Neutrophil (primary cell): ENCODE measurements at regions not wholly inside any gene's neighbourhood (a gene's known extent, or its start where the extent isn't known, plus 50 kb on each side); places are given as distances from the start of the nearest gene placed in this dataset.

Experiments used
- H3K27ac ChIP-seq: fragments of 200-600 bp; sonication (generic); 2 replicates; pipeline ENCODE4 v1.5.1; 2016; ENCODE audit warnings: mild to moderate bottlenecking, moderate library complexity
- H3K27me3 ChIP-seq: fragments of 200-600 bp; sonication (generic); 2 replicates; pipeline ENCODE4 v1.6.0; 2016; ENCODE audit warnings: mild to moderate bottlenecking
- H3K36me3 ChIP-seq: fragments of 200-600 bp; sonication (generic); 2 replicates; pipeline ENCODE4 v1.5.1; 2017
- H3K4me1 ChIP-seq, 2 experiments: fragments of 200-600 bp in 1 of 2; sonication (generic) in 1 of 2; 1 replicate in 1 of 2; 2 replicates in 1 of 2; pipeline versions ENCODE4 v1.5.1 to v1.6.1; 2013 to 2016; ENCODE audit warnings: low read depth in 1 of 2, low read length in 1 of 2, mild to moderate bottlenecking in 1 of 2, moderate library complexity in 1 of 2; ENCODE audit not compliant: control insufficient read depth in 1 of 2, insufficient read depth in 1 of 2
- H3K4me3 ChIP-seq, 2 experiments: fragments of 200-600 bp in 1 of 2; sonication (generic) in 1 of 2; 1 replicate in 1 of 2; 2 replicates in 1 of 2; pipeline ENCODE4 v1.5.1; 2013 to 2016; ENCODE audit warnings: low read depth in 1 of 2, low read length in 1 of 2, mild to moderate bottlenecking in 1 of 2, moderate library complexity in 1 of 2
- H3K9me3 ChIP-seq: fragments of 200-600 bp; sonication (generic); 2 replicates; pipeline ENCODE4 v1.5.1; 2016
- CTCF ChIP-seq: fragments of 200-600 bp; sonication (generic); IDR thresholded peaks from 2 replicates; pipeline ENCODE4 v1.5.1; 2016; ENCODE audit warnings: antibody characterized with exemption

- Histone ChIP-seq H3K27ac (no peak overlapping the region), H3K4me3 (no peak overlapping the region), H3K27me3 (no peaks in the 10 kb centered on the region), H3K9me3 (no peaks in the 10 kb centered on the region), H3K4me1 (no peaks in the 10 kb centered on the region), H3K36me3 (no peaks in the 10 kb centered on the region)
- no peak for TF ChIP-seq CTCF
These were observed 54.1 kb upstream of the PTPRM start for GRCh38 chr18:7512990-7513389.

GRCh38 chr18:7514796-7515440 is 52.2 kb upstream of the PTPRM start:
- Histone ChIP-seq H3K4me1 (no peaks in the 10 kb centered on the region), H3K4me3 (no peak overlapping the region), H3K27ac (no peak overlapping the region), H3K27me3 (no peaks in the 10 kb centered on the region), H3K9me3 (no peaks in the 10 kb centered on the region), H3K36me3 (no peaks in the 10 kb centered on the region)
- TF ChIP-seq CTCF = no peak

- Histone ChIP-seq H3K4me1 (no peaks in the 10 kb centered on the region), H3K36me3 (no peaks in the 10 kb centered on the region), H3K4me3 (no peak overlapping the region), H3K9me3 (no peaks in the 10 kb centered on the region), H3K27me3 (no peaks in the 10 kb centered on the region), H3K27ac (no peak overlapping the region)
- TF ChIP-seq CTCF = no peak
These were observed 50.6 kb upstream of the PTPRM start for GRCh38 chr18:7516266-7517117.
